ENCODE measurements at regions not wholly inside any gene's neighbourhood (a gene's known extent, or its start where the extent isn't known, plus 50 kb on each side); places are given as distances from the start of the nearest gene placed in this dataset.
A peak's percentile ranks its signal among the peaks of the same experiment; 100 is the strongest.
"Not testable (repeated sequence)": the region's sequence is repeated elsewhere in the genome, so short reads cannot be mapped to it uniquely, and the experiment has no call there.

DNA sequence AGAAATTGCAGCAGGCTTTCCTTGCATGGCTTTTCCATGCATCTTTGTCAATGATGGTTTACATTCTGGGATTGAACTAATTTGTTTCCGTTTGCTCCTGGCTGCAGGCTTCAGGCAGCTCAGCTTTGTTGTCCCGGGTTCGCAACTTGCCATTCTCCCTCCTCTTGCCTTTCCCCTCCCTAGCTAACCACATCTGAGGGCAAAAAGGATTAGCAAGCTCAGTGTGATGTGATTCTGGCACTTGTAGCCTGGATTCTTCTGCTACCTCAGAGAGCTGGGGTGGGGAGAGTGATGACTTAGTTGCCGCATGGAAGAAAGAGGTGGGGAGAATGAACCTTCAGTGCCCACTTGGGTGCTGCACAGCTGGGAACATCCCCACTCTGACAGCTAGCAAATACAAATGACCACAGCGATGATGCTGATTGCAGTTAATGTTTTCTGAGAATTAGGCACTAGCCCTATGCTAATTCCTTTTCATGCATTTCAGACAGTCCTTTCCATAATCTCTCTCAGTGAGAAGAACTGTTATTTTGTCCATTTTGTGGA is 120.2 kb upstream of the SALL1 start:
- no peak for DNase-seq

DNA sequence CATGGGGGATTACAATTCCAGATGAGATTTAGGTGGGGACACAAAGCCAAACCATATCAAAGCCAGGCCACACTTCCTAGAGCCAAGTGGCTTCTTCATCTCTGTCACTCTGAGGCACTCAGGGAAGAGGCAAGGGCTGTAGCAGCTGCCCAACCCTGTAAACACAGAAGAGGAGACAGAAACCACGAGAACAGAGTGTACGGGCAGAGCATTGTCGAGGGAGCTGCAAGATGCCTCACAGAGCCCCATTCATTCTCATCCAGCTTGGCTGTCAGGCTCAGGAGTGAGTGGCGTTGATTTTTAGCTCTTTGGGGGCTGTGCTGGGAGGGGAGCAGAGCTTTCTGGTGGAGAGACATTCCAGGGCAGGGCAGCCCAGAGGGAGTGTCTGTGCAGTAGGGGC is 117.2 kb upstream of the SALL1 start:
- no peak for DNase-seq

DNA sequence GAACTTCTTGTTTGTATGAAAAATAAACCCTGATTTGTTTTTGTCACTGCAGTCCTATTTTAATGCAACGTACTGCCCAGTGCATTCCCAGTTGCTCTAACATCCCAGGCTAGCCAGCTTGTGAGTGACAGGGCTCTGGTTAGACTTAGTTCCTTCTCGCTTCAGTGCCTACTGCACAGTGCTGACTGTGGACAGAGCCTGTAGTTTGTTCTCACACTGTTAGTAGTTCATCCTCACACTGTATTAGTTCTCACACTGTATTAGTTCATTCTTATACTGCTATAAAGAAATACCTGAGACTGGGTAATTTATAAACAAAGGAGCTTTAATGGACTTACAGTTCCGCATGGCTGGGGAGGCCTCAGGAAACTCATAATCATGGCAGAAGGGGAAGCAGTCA is 116.6 kb upstream of the SALL1 start:
- no peak for DNase-seq

DNA sequence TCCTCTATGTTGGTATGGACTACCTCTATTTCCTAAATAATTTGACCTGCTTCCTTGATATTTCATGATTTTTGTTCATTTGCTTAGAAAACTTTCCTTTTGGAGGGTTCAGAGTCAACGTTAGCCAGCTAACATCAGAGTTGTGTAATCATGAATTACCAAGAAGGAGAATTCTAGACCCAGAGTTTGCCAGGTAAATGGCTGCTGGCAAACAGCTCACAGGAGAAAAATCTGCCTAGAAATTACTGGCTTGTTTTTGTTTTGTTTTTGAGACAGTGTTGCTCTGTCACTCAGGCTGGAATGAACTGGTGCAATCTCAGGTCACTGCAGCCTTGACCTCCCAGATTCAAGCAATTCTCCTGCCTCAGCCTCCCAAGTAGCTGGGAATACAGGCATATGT is 111.4 kb upstream of the SALL1 start:
- no peak for DNase-seq

DNA sequence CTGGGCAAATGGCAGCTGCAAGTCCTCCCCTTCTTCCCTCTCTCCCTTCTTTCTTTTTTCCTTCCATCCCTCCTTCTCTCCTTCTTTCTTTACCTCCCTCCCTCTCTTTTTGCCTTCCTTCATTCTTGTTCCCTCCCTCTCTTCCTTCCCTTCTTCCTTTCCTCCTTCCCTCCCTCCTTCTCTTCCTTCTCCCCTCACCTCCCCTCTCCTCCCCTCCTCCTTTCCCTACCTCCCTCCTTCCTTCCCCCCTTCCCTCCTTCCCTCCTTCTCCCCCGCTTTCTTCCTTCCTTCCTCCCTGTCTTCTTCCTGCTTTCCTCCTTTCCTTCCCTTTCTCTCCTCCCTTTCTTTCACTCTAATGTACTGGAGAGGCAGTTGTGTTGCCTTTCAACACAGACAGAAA is 110.8 kb upstream of the SALL1 start:
- DNase-seq = no peak

DNA sequence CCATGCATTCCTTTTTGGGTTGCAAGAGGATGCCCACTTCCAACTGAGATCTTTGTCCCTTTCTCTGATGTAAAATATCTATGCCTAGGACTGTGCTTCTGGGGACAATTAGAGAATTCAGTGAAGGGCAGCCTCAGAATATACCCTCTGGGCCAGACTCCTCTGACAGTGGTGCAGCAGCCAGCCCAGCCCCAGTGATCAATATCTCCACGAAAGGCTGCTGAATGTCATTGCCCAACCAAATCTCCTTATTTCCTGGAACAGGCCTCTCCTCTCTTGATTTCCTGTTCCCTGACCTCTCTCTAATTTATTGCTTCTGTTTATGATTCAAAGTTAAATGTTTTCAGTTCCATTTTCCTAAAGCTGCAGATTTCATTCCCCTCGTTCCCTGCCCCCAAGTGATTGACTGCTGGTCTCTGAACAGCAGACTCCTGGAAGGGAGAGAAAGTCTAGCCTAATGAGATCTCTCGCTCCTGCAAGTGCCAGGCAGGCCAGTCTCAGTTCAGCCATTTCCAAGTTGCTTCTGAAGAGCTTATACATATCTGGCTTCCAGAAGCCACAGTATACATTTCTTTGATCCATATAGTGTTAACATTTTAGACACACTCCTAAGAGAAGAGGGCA is 104.4 kb upstream of the SALL1 start:
- DNase-seq = no peak

DNA sequence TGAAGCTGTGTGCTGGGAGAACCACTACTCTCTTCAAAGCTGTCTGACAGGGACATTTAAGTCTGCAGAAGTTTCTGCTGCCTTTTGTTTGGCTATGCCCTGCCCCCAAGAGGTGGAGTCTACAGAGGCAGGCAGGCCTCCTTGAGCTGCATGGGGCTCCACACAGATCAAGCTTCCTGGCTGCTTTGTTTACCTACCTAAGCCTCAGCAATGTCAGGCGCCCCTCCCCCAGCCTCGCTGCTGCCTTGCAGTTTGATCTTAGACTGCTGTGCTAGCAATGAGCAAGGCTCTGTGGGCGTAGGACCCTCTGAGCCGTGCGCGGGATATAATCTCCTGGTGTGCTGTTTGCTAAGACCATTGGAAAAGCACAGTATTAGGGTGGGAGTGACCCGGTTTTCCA is 103.3 kb upstream of the SALL1 start:
- DNase-seq = not testable (repeated sequence)

DNA sequence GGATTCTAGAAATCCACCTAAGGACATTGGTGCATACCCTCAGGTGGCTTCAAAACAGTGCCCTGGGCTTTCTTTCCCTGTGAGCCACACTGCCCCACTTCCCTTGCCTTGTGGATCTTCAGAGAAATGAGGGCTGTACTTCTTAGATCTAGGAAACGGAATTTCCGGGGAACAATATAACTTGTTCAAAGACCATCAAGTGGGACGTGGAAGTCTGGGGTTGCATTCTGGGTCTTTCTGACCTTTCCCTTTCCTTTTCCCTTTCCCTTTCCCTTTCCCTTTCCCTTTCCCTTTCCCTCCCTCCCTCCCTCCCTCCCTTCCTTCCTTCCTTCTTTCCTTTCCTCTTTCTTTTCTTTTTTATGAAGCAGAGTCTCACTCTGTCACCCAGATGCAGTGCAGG is 97.1 kb upstream of the SALL1 start:
- DNase-seq = no peak

DNA sequence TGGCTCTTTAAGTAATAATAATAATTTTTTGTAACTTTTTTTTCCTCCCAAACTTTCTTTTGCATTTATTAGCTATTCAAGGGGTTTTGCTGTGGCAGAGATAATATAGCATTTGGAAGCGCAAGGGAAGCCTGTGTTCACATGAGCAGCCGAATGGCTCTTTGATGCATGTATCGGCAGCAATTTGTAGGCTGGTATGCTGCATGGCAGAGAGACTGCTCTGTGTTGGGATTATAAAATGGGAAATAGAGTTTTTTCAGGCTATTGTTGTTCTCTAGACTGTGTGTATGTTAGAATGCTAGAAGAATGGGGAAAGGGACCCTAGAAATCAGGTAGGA is 94.6 kb upstream of the SALL1 start:
- no peak for DNase-seq

DNA sequence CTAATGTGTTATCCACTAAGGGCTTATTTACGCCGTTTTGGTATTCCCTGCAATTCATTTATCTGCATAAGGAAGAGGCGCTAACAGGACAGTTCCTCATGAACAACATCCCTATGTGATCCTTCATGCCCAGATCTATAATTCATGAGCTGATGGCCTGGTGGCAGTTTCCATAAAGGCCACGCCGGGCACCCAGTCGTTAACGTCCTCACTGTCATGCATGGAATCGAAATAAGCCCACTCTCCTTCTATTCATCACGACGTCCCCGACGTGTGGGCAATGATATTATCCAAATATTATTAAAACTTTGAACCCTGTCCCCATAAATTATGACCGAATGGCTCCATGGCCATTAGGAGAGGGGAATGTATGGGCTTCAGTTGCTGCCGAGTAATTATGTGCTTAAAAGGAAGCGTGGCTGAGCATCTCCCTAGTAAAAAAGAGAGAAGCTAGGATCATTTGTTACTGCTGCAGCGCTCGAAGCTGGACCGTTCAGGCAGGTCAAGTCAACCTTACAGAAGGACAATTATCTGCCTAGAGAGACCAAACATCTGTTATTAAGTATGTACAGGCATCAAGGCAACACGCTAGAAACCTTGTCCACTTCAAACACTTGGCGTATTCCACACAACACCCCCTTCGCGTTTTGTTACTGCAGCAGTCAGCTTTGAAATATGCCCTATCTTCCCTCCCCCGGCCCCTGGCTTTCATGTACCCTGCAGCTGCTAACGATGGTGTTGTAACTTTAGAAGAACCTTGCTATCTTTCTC is 94.0 kb upstream of the SALL1 start:
- DNase-seq = no peak

DNA sequence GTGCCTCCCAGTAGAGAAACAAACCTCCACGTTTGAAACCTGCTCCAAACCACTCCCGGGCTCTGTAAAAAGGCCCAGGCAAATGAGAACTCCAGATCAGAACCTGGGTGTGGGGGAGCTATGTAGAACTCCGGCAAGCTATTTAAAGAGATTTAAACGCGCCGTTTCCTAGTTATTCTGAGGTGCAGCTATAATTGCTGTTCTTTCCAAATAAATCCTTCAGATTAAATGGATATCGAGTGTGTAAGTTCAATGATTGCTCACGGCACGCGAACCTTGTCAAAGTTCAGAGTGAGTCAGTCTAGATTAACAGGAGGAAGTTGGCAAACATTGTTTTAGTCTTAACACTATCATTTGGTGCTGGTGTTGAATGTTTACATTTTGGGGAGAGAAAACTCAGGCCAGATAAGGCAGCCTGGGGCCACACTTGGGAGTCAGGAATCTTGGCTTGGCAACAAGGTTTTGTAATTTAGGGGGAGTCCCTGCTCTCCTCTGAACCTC is 92.9 kb upstream of the SALL1 start:
- no peak for DNase-seq

DNA sequence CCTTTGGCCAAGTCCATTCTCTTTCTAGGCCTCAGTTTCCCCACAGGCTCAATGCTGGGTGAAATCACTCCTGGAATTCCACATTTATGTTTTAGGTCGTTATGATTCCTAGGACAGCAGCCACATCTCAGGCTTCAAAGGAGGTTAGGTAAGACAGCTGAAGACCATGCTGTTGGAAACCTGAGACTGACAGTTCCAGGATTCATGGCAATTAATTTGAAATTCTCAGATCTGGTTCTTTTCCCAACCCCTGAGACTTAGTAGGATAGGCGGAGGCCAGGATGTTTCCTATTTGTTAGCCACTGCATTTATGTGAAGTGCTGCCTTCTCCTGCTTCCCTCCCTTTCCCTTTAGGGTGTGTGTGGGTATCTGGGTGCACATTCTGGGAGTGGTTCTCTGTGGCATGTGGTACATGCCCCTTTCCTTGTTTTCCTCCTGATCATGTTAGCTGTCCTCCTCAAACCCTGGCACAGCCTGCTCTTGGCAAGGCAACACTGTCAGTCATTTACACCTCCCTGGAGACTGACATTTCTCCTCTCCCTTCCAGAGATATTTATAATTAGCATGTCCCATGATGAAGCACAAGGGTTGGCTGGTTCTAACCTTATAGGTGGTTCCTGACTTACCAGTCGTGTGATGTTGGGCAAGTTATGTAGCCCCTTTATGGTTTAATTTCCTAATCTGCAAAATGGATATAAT is 91.4 kb upstream of the SALL1 start:
- DNase-seq = no peak

DNA sequence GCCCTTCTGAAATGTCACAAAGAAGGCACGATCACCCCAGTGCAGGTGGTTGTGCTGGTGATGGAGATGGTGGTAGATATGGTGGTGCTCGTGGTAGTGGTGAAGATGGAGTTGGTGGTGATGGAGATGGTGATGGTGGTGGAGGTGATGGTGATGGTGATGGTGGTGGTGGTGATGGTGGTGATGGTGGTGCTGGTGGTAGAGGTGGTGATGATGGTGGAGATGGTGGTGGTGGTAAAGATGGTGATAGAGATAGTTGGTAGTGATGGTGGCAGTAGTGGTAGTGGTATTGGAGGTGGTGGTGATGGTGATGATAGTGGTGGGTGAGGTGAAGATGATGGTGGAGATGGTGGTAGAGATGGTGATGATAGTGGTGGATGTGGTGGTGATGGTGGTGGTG is 88.1 kb upstream of the SALL1 start:
- DNase-seq = no peak

DNA sequence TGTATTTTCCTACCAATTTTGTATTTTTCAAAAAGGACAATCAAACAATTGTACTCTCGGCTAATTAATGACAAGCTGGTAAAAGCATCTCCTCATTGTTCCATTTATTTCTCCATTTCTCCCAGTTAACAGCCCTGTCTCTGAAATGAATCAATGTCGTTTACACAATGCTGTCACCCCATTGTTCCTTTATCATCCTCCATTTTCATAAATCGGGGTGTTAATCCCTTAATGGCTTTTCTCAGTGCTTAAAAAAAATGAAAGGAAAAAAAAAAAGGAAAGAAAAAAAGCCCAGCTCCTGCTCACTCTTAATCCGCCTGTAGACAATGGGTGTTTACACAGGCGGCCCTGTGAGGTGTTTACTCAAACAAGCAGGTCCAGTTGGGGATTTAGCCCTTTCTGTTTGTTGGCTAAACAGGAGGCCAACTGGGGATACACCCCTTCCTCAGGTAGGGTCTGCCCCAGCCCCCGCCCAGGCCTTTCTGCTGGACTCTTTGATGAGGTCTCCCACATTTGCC is 86.8 kb upstream of the SALL1 start:
- no peak for DNase-seq

DNA sequence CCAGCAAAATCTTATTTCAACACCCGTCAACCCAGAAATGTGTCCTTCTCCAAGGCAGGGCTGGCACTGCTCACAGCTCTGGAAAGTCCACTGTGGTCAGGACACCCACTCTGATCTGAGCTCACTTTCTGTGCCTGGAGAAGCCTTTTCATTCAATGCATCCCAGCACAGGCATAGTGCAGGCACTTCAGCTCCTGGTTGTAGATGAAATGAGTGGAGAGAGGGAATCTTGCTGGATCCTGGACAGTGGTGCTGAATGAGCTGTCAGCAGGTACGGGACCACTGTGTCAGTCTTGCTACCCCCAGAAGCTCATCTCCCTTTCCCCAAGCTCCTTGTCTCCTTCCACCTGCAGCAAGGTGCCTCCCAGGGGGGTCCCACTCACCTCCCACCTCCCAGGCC is 86.1 kb upstream of the SALL1 start:
- DNase-seq = no peak

DNA sequence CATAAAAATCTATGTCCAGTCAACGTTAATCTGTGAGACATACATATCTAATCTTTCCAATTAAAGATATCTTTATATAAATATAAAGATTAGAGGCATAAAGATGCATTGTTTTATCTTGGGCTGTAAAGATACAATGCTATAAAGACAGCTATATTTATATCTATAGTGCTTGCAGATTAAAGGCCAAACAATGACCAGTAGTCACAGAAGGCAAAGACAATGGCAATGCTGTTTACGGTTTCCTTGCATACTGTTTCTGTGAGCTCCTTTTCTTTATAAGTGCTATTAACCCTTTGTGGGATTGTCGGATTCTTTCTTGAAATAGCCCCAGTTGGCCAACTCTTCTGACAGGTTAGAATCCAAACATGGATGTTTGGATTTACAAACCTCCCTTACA is 85.5 kb upstream of the SALL1 start:
- no peak for DNase-seq

DNA sequence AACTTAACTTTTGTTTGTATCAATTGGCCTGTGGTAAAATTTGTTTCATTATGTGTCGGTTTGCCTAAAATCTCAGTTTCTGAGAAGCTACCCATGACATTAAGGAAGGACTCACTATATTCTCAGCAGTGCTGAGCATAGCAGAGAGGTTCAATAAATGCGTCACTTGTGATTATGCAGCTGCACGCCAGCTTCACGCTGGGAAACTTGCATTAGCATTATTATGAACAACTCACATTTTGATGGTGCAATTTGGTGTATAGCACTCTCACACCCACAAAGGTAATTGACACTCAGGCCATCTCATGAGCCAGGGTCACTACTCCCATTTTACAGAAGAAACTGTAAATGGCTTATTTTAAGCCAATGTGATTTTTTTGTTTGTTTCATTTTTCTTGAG is 80.6 kb upstream of the SALL1 start:
- DNase-seq = no peak

DNA sequence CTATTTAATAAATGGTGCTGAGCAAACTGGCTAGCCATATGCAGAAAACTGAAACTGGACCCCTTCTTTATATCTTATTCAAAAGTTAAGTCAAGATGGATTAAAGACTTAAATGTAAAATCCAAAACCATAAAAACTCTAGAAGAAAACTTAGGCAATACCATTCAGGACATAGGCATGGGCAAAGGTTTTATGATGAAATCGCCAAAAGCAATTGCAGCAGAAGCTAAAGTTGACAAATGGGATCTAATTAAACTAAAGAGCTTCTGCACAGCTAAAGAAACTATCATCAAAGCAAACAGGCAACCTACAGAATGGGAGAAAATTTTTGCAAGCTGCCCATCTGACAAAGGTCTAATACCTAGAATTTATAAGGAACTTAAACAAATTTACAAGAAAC is 79.0 kb upstream of the SALL1 start:
- DNase-seq = not testable (repeated sequence)

DNA sequence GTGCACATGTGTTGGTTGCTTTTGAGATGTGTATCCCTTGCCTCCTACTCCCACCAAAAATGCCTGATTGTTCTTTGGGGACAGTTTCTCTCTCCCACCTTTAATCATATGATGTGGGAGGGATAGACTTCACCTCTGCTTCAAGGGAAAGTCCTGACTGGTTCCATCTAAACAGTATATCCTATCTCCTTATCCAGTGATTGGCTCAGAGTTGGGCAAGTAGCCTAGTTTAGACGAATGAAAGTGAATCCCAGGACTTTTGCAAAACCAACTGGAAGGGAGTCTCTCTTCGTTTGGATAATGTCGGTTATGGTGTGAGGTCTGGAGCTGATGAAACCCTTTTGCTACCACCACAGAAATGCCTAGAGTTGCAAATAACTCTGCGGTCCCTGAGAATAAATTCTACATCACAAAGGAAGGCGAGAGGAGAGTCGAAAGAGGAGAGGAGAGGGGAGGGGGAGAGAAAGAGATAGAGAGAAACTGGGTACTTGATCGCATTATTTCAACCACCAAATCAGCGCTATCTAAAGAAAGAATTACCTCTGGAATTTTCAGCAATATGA is 77.1 kb upstream of the SALL1 start:
- no peak for DNase-seq

DNA sequence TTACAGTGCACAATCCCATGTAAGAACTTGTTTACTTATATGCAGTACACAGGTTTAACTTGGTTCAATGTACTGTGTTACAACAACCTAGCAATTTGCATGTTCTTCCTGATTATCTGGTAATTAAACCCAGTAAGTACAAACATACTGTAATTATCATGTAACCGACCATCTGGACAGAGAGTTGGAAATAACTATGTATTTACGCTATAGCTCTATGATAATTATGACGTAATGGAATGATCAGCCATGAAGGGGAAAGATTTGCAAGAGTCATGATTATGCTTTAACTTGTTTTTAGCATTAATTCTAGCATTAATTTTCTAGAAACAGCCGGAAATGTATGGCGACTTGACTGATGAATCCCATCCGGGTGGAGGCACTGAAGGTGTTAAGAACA is 74.8 kb upstream of the SALL1 start:
- no peak for DNase-seq

DNA sequence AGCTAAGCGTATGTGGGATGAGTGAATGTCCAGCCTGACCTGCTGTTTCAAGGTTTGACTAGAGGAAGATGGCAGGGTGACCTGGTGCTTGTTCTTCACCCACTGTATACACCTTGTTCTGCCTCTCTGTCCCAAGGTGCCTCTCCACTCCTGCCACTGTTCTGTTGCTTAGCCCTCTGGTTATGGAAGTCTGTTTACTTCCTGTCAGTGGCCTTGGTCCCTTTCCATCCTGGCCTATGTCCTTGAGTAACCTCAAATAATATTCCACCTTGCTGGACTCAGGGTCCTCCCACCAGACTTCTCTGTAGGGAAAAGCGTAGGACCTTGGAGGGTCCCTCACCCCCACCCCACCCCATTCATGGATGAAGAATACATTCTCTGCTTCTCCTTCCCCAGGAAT is 73.2 kb upstream of the SALL1 start:
- no peak for DNase-seq

DNA sequence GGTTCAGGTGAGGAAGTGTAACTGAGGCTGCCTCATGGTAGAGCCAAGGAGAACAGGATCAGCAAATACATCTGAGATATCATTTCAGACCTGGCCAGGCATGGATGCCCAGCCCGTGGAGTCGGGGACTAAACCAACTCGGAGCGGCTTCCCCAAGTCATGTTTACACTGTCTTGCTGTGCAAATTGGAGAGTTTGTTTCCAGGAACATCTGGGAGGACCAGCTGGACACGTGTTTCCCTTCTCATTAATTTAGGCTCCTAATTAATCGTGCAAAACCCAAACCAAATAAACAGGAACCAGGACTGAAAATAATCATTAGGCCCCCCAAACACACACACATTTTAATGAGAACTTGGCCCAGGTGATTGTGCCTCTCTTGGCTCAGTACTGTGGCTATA is 70.9 kb upstream of the SALL1 start:
- DNase-seq = peak; percentile 6

DNA sequence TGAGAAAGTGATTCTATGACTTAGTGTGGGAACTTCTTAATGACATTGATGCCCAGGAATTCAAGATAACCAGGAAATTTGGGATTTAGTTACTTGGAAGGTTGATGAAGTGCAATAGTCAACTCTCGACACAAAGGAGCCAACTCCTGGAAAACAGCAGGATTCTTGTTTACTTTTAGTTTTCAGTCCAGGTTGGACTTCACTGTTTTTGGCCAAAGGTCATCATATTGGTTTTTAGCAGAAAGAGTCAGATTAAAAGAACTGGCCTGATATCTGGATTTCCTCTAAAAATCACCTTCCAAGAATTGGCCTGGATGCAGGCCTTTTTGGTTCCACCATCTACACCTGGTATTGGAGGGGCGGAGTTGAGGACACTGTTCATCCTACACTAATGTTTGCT is 60.1 kb upstream of the SALL1 start:
- DNase-seq = no peak

DNA sequence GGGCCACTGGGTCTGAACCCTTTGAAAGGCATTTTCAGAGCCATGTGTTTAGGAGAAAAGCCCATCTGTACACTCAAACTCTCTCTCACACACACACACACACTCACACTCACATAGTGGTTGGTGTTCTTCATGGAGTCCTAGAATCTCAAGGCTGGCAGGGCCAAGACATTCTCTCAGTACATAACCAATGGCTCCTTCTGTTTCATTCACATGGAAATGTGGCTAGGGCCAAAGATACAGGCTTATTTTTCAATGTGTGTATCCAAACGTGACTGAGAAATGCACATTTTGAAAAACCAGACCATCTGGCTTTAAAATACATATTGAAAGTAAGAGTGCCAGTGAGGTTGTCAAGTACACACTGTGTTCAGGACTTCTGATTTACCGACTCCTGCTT is 59.0 kb upstream of the SALL1 start:
- DNase-seq = peak; percentile 48
